Smooth muscle cell (in vitro differentiated cells): ENCODE measurements at regions not wholly inside any gene's neighbourhood (a gene's known extent, or its start where the extent isn't known, plus 50 kb on each side); places are given as distances from the start of the nearest gene placed in this dataset.

Experiments used
- DNase-seq: peaks from one replicate; lab custom pipeline; 2025; ENCODE audit not compliant: unreplicated experiment; lab: John Stamatoyannopoulos, UW
- H2AFZ ChIP-seq: fragments of 200-600 bp; sonication (generic); 2 replicates; pipeline ENCODE4 v1.6.0; 2016; ENCODE audit warnings: antibody characterized with exemption, low read depth, mild to moderate bottlenecking
- H3F3A ChIP-seq: fragments of 200-600 bp; sonication (generic); 2 replicates; pipeline ENCODE4 v1.6.0; 2017; ENCODE audit warnings: antibody characterized with exemption, low read depth
- H3K27ac ChIP-seq: fragments of 200-600 bp; sonication (generic); 2 replicates; pipeline ENCODE4 v1.5.1; 2016; ENCODE audit warnings: low read depth, mild to moderate bottlenecking
- H3K27me3 ChIP-seq: fragments of 200-600 bp; sonication (generic); 2 replicates; pipeline ENCODE4 v1.6.1; 2016; ENCODE audit warnings: low read depth, mild to moderate bottlenecking
- H3K36me3 ChIP-seq: fragments of 200-600 bp; sonication (generic); 2 replicates; pipeline ENCODE4 v1.5.1; 2016; ENCODE audit warnings: low read depth
- H3K4me1 ChIP-seq: fragments of 200-600 bp; sonication (generic); 2 replicates; pipeline ENCODE4 v1.5.1; 2016; ENCODE audit warnings: low read depth
- H3K4me2 ChIP-seq: fragments of 200-600 bp; sonication (generic); 2 replicates; pipeline ENCODE4 v1.6.0; 2016; ENCODE audit warnings: mild to moderate bottlenecking
- H3K4me3 ChIP-seq: fragments of 200-600 bp; sonication (generic); 2 replicates; pipeline ENCODE4 v1.5.1; 2016; ENCODE audit warnings: mild to moderate bottlenecking
- H3K79me2 ChIP-seq: fragments of 200-600 bp; sonication (generic); 2 replicates; pipeline ENCODE4 v1.6.0; 2016; ENCODE audit warnings: low read depth, mild to moderate bottlenecking
- H3K9ac ChIP-seq: fragments of 200-600 bp; sonication (generic); 2 replicates; pipeline ENCODE4 v1.6.0; 2016; ENCODE audit warnings: low read depth
- H3K9me3 ChIP-seq: fragments of 200-600 bp; sonication (generic); replicated peaks from 2 replicates; pipeline ENCODE4 v1.5.1; 2016; ENCODE audit warnings: low read depth
- H4K20me1 ChIP-seq: fragments of 200-600 bp; sonication (generic); 2 replicates; pipeline ENCODE4 v1.6.0; 2016; ENCODE audit warnings: low read depth
- CTCF ChIP-seq: fragments of 200-600 bp; sonication (generic); IDR thresholded peaks from 2 replicates; pipeline ENCODE4 v1.5.1; 2017; ENCODE audit warnings: borderline replicate concordance, mild to moderate bottlenecking, antibody characterized with exemption; ENCODE audit not compliant: insufficient read depth, poor library complexity, severe bottlenecking
- WGBS: methylation state at CpG from one replicate; pipeline ENCODE4 v1.1.7; 2016; ENCODE audit warnings: low lambda C conversion rate; 5-methylcytosine and 5-hydroxymethylcytosine counted together

GRCh38 chr7:136728945-136729344 is 139.5 kb upstream of the CHRM2 start:
- H3K27ac ChIP-seq, result no peak overlapping the region
- H3K9me3 ChIP-seq, result peaks cover 6% of the 10 kb centered on the region
- H3F3A ChIP-seq, result no peaks in the 10 kb centered on the region
- H3K9ac ChIP-seq, result no peak overlapping the region
- no peaks in the 10 kb centered on the region for H3K79me2 ChIP-seq
- no peak overlapping the region for H3K4me2 ChIP-seq
- TF ChIP-seq CTCF, result no peak
- DNase-seq, result no peak
- H3K36me3 ChIP-seq, result no peaks in the 10 kb centered on the region
- H3K27me3 ChIP-seq, result no peaks in the 10 kb centered on the region
- H2AFZ ChIP-seq, result no peak overlapping the region
- H4K20me1 ChIP-seq, result no peaks in the 10 kb centered on the region
- no peaks in the 10 kb centered on the region for H3K4me1 ChIP-seq
- 74% methylated on average over 5 of the region's 5 CpGs for WGBS
- H3K4me3 ChIP-seq, result no peak overlapping the region

- peaks cover 6% of the 10 kb centered on the region for H3K9me3 ChIP-seq
- H3K4me1 ChIP-seq, result no peaks in the 10 kb centered on the region
- 93% methylated on average over 2 of the region's 2 CpGs for WGBS
- no peaks in the 10 kb centered on the region for H3F3A ChIP-seq
- DNase-seq, result no peak
- no peak overlapping the region for H3K9ac ChIP-seq
- no peak for TF ChIP-seq CTCF
- no peaks in the 10 kb centered on the region for H3K79me2 ChIP-seq
- H3K4me3 ChIP-seq, result no peak overlapping the region
- no peaks in the 10 kb centered on the region for H3K27me3 ChIP-seq
- H3K36me3 ChIP-seq, result no peaks in the 10 kb centered on the region
- no peaks in the 10 kb centered on the region for H4K20me1 ChIP-seq
- H3K4me2 ChIP-seq, result no peak overlapping the region
- no peak overlapping the region for H2AFZ ChIP-seq
- H3K27ac ChIP-seq, result no peak overlapping the region
Measured at GRCh38 chr7:136726460-136726859, 142.0 kb upstream of the CHRM2 start.

- no peak overlapping the region for H3K9ac ChIP-seq
- H3F3A ChIP-seq, result no peaks in the 10 kb centered on the region
- H3K36me3 ChIP-seq, result no peaks in the 10 kb centered on the region
- H3K4me1 ChIP-seq, result no peaks in the 10 kb centered on the region
- no peak overlapping the region for H3K27ac ChIP-seq
- 79% methylated on average over 6 of the region's 6 CpGs for WGBS
- no peaks in the 10 kb centered on the region for H3K9me3 ChIP-seq
- H3K4me2 ChIP-seq, result no peak overlapping the region
- H3K4me3 ChIP-seq, result no peak overlapping the region
- H4K20me1 ChIP-seq, result no peaks in the 10 kb centered on the region
- no peak overlapping the region for H2AFZ ChIP-seq
- no peaks in the 10 kb centered on the region for H3K27me3 ChIP-seq
- no peak for TF ChIP-seq CTCF
- no peaks in the 10 kb centered on the region for H3K79me2 ChIP-seq
- DNase-seq, result no peak
Measured at GRCh38 chr7:136717910-136718557, 150.4 kb upstream of the CHRM2 start.

- WGBS, result 98% methylated on average over 3 of the region's 3 CpGs
- Histone ChIP-seq H3K9me3 (no peaks in the 10 kb centered on the region), H3K9ac (no peak overlapping the region)
Measured at GRCh38 chr7:136714062-136714461, 154.4 kb upstream of the CHRM2 start.

More at GRCh38 chr7:136714062-136714461, 154.4 kb upstream of the CHRM2 start:
- Histone ChIP-seq H3K4me1 (no peaks in the 10 kb centered on the region), H3K4me2 (no peak overlapping the region), H2AFZ (no peak overlapping the region), H3K4me3 (no peak overlapping the region), H3K79me2 (no peaks in the 10 kb centered on the region), H3F3A (peaks cover 10% of the 10 kb centered on the region), H3K36me3 (no peaks in the 10 kb centered on the region), H4K20me1 (no peaks in the 10 kb centered on the region), H3K27ac (no peak overlapping the region), H3K27me3 (no peaks in the 10 kb centered on the region)
- TF ChIP-seq CTCF, result no peak
- no peak for DNase-seq
